IMR-90 (cell line): ENCODE measurements at regions not wholly inside any gene's neighbourhood (a gene's known extent, or its start where the extent isn't known, plus 50 kb on each side); places are given as distances from the start of the nearest gene placed in this dataset.

Source experiments
- ATAC-seq: fragments of 200-7000 bp; cut with Tn5 transposase; 2 replicates; pipeline ENCODE4 v1.9.1; 2020; ENCODE audit warnings: low read depth, mild to moderate bottlenecking, moderate library complexity
- BruUV-seq: library from RNA; stranded (reverse); fragments of 400-500 nt; replicated peaks from 2 replicates; lab custom pipeline; 2021; lab: Mats Ljungman, UMichigan
- CTCF ChIA-PET: fragments of 300-600 bp; formaldehyde crosslinking; extraction: SDS; loops from one replicate; lab custom pipeline; 2021; ENCODE audit warnings: antibody characterized with exemption; lab: Yijun Ruan, JAX
- POLR2A ChIA-PET: fragments of 300-600 bp; sonication (Branson Sonifier 250); formaldehyde crosslinking; loops from one replicate; lab custom pipeline; 2022; ENCODE audit warnings: antibody characterized with exemption; ENCODE audit not compliant: unreplicated experiment; lab: Charles Lee
- DNase-seq: peaks from one replicate; pipeline ENCODE4 v3.0.0; 2013
- H2AFZ ChIP-seq: replicated peaks from 2 replicates; pipeline ENCODE3; 2013; ENCODE audit warnings: low read length, mild to moderate bottlenecking; ENCODE audit not compliant: poor library complexity
- H2AK5ac ChIP-seq: 2 replicates; pipeline ENCODE4 v1.6.1; 2013; ENCODE audit warnings: low read depth, low read length, inconsistent platforms
- H2AK9ac ChIP-seq: replicated peaks from 2 replicates; pipeline ENCODE3; 2013; ENCODE audit warnings: mild to moderate bottlenecking, low read depth, low read length, moderate library complexity; ENCODE audit not compliant: poor library complexity
- H2BK120ac ChIP-seq: 2 replicates; pipeline ENCODE4 v1.6.1; 2013; ENCODE audit warnings: low read depth, low read length, inconsistent platforms
- H2BK15ac ChIP-seq: 3 replicates; pipeline ENCODE4 v1.6.1; 2013; ENCODE audit warnings: low read depth, low read length, inconsistent platforms
- H2BK20ac ChIP-seq: 2 replicates; pipeline ENCODE4 v1.6.1; 2013; ENCODE audit warnings: low read depth, mild to moderate bottlenecking, inconsistent platforms, low read length, moderate library complexity
- H2BK5ac ChIP-seq: 2 replicates; pipeline ENCODE4 v1.6.1; 2013; ENCODE audit warnings: mild to moderate bottlenecking, low read depth, low read length, inconsistent platforms; ENCODE audit not compliant: poor library complexity, severe bottlenecking
- H3K14ac ChIP-seq: replicated peaks from 2 replicates; pipeline ENCODE4 v1.6.1; 2013; ENCODE audit warnings: low read depth, low read length, inconsistent platforms
- H3K18ac ChIP-seq: 2 replicates; pipeline ENCODE4 v1.6.1; 2013; ENCODE audit warnings: low read depth, low read length, control low read depth
- H3K23ac ChIP-seq: 2 replicates; pipeline ENCODE4 v1.6.1; 2013; ENCODE audit warnings: low read depth, low read length, inconsistent platforms
- H3K27ac ChIP-seq: 2 replicates; pipeline ENCODE4 v1.5.1; 2013; ENCODE audit warnings: mild to moderate bottlenecking, control low read depth, low read length; ENCODE audit not compliant: insufficient read depth
- H3K27me3 ChIP-seq: 2 replicates; pipeline ENCODE4 v1.6.1; 2013; ENCODE audit warnings: low read length; ENCODE audit not compliant: control insufficient read depth, insufficient read depth
- H3K36me3 ChIP-seq: 2 replicates; pipeline ENCODE4 v1.6.1; 2013; ENCODE audit warnings: low read length, mixed read lengths; ENCODE audit not compliant: control insufficient read depth, insufficient read depth
- H3K4ac ChIP-seq: 2 replicates; pipeline ENCODE4 v1.6.1; 2013; ENCODE audit warnings: low read depth, low read length, inconsistent platforms
- H3K4me1 ChIP-seq: 2 replicates; pipeline ENCODE4 v1.6.1; 2013; ENCODE audit warnings: low read length, mixed read lengths; ENCODE audit not compliant: control insufficient read depth, insufficient read depth
- H3K4me2 ChIP-seq: 2 replicates; pipeline ENCODE4 v1.6.1; 2013; ENCODE audit warnings: low read depth, mild to moderate bottlenecking, control low read depth, low read length, moderate library complexity
- H3K4me3 ChIP-seq: 2 replicates; pipeline ENCODE4 v1.5.1; 2013; ENCODE audit warnings: low read depth, mild to moderate bottlenecking, control low read depth, low read length, moderate library complexity; ENCODE audit not compliant: insufficient read depth
- H3K56ac ChIP-seq: 2 replicates; pipeline ENCODE4 v1.6.1; 2013; ENCODE audit warnings: low read length, inconsistent platforms; ENCODE audit not compliant: insufficient read depth; ENCODE audit errors: extremely low read depth
- H3K79me1 ChIP-seq, 2 experiments: 2 replicates each; pipeline ENCODE4 v1.6.1; 2013; ENCODE audit warnings: low read length in 2 of 2, inconsistent platforms in 1 of 2, low read depth in 1 of 2
- H3K9ac ChIP-seq: 2 replicates; pipeline ENCODE4 v1.6.1; 2013; ENCODE audit warnings: low read depth, low read length, control low read depth
- H3K9me1 ChIP-seq: 2 replicates; pipeline ENCODE4 v1.6.1; 2013; ENCODE audit warnings: low read length, inconsistent platforms; ENCODE audit not compliant: insufficient read depth
- H3K9me3 ChIP-seq: 2 replicates; pipeline ENCODE4 v1.6.1; 2013; ENCODE audit warnings: low read length; ENCODE audit not compliant: control insufficient read depth, insufficient read depth
- H4K20me1 ChIP-seq: 2 replicates; pipeline ENCODE4 v1.6.1; 2013; ENCODE audit warnings: low read length, inconsistent platforms; ENCODE audit not compliant: insufficient read depth
- H4K5ac ChIP-seq: 2 replicates; pipeline ENCODE4 v1.6.1; 2013; ENCODE audit warnings: mild to moderate bottlenecking, low read depth, low read length, control low read depth
- H4K8ac ChIP-seq, 2 experiments: 2 replicates each; pipeline ENCODE4 v1.6.1; 2013; ENCODE audit warnings: low read depth in 2 of 2, low read length in 2 of 2, control low read depth in 1 of 2, inconsistent platforms in 1 of 2
- H4K91ac ChIP-seq: 2 replicates; pipeline ENCODE4 v1.6.1; 2013; ENCODE audit warnings: low read depth, low read length, inconsistent platforms; ENCODE audit not compliant: insufficient read depth
- BHLHE40 ChIP-seq: fragments of 150-350 bp; IDR thresholded peaks from 2 replicates; pipeline ENCODE4 v1.6.1; 2016; ENCODE audit warnings: mild to moderate bottlenecking, low read depth, low read length
- MAFK ChIP-seq: IDR thresholded peaks from 2 replicates; pipeline ENCODE4 v1.6.1; 2012; ENCODE audit warnings: low read depth, low read length, improper control_type of control experiment
- WGBS, 2 experiments: methylation state at CpG; one replicate each; pipeline versions ENCODE4 v1.1.5 to v1.1.7; 2013; ENCODE audit warnings: missing lambda C conversion rate in 2 of 2; ENCODE audit not compliant: insufficient read length in 1 of 2; ENCODE audit errors: extremely low coverage in 2 of 2; 5-methylcytosine and 5-hydroxymethylcytosine counted together
- dilution Hi-C: fragments of 300-500 bp; cut with HindIII; formaldehyde crosslinking; loops from one replicate; pipeline ENCODE4 v1.14.3; 2018; ENCODE audit warnings: low sequenced_read_pairs; ENCODE audit not compliant: unreplicated experiment
- in situ Hi-C: fragments of 300-500 bp; cut with MboI; formaldehyde crosslinking; loops from 3 replicates; pipeline ENCODE4 v1.14.3; 2019; ENCODE audit warnings: low sequenced_read_pairs, inconsistent platforms, mixed read lengths
- intact Hi-C: fragments of 100-400 bp; cut with micrococcal nuclease; formaldehyde crosslinking; loops from 2 replicates; pipeline ENCODE4 v1.10.0; 2022

DNA sequence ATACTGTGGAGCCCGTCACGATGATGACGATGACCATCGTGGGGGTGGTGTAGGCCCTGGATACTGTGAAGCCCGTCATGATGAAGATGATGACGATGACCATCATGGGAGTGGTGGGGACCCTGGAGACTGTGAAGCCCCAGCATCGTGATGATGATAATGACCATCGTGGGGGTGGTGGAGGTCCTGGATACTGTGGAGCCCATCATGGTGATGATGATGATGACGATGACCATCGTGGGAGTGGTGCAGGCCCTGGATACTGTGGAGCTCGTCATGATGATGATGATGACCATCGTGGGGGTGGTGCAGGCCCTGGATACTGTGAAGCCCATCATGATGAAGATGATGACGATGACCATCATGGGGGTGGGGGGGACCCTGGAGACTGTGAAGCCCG is 81.0 kb upstream of the SALL3 start:
- H2AK9ac ChIP-seq, result no peak overlapping the region
- H3K27me3 ChIP-seq, result no peaks in the 10 kb centered on the region
- H2BK20ac ChIP-seq, result no peak overlapping the region
- no peak overlapping the region for H3K56ac ChIP-seq
- H2AK5ac ChIP-seq, result no peak overlapping the region
- no peaks in the 10 kb centered on the region for H3K4me1 ChIP-seq
- no peak overlapping the region for H2BK5ac ChIP-seq
- TF ChIP-seq BHLHE40, result no peak
- TF ChIP-seq MAFK, result no peak
- in situ Hi-C loops (no loop called here), intact Hi-C loops (no loop called here), dilution Hi-C loops (no loop called here)
- H4K20me1 ChIP-seq, result no peaks in the 10 kb centered on the region
- H4K8ac ChIP-seq, result no peak overlapping the region
- WGBS, 2 experiments, result 47% methylated on average over 6 of the region's 14 CpGs; no CpG with 5 or more reads in 1 of the 2 experiments
- H3K9ac ChIP-seq, result no peak overlapping the region
- DNase-seq, result no peak
- no peak overlapping the region for H3K14ac ChIP-seq
- peaks cover 67% of the 10 kb centered on the region for H3K9me3 ChIP-seq
- H3K36me3 ChIP-seq, result no peaks in the 10 kb centered on the region
- no peak overlapping the region for H4K5ac ChIP-seq
- H2BK15ac ChIP-seq, result no peak overlapping the region
- no peak overlapping the region for H3K27ac ChIP-seq
- no peaks in the 10 kb centered on the region for H3K79me1 ChIP-seq
- H3K9me1 ChIP-seq, result no peaks in the 10 kb centered on the region
- no peak overlapping the region for H3K4ac ChIP-seq
- no peak overlapping the region for H3K4me3 ChIP-seq
- ChIA-PET CTCF (no interaction called here), POLR2A (no interaction called here)
- H2AFZ ChIP-seq, result no peak overlapping the region
- no peak for ATAC-seq
- H4K91ac ChIP-seq, result no peak overlapping the region
- H3K4me2 ChIP-seq, result no peak overlapping the region
- H3K23ac ChIP-seq, result no peak overlapping the region
- no TSS peak for BruUV-seq
- no peak overlapping the region for H3K18ac ChIP-seq
- no peak overlapping the region for H2BK120ac ChIP-seq
